GM21529 (cell line): ENCODE measurements at regions not wholly inside any gene's neighbourhood (a gene's known extent, or its start where the extent isn't known, plus 50 kb on each side); places are given as distances from the start of the nearest gene placed in this dataset.
"Not testable (repeated sequence)": the region's sequence is repeated elsewhere in the genome, so short reads cannot be mapped to it uniquely, and the experiment has no call there.

Experiments
- ATAC-seq: cut with Tn5 transposase; IDR thresholded peaks from one replicate; pipeline ENCODE4 v1.9.1; 2021; ENCODE audit not compliant: unreplicated experiment

DNA sequence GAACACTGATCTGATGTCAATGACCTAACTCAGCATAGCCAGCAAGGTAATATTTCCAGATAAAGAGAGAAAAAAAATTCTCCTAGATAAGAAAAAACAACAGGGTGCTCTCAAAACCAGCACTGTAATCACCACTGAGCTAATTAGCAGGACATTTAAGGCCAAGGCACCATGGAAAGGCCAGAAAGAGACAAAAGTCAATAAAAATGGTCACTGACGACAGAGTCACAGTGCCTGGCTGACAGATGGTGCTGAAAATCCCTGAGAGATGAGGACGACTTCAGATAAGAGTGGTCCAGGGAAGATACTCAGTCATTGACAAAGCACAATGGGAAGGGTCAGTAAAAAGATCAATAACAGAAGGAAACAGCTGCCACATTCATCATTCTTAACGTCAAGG, 186.7 kb downstream of the SPATA31A6 start:
- not testable (repeated sequence) for ATAC-seq

DNA sequence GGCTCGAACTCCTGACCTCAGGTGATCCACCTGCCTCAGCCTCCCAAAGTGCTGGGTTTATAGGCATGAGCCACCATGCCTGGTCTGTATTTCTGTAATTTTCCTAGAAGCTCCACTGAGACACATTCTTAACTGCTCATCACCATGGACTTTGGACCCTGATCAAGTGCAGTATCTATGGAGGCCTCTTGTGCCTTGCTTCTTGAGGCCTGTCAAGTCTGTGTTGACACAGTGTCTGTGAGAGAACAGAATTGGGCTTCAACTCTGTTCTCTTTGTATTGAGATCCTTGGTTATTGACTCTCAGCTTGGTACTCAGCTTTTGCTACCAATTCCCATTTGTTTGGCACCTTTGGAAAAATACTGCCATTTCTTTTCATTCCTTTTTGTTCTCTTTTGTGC, 188.0 kb downstream of the SPATA31A6 start:
- ATAC-seq: not testable (repeated sequence)

DNA sequence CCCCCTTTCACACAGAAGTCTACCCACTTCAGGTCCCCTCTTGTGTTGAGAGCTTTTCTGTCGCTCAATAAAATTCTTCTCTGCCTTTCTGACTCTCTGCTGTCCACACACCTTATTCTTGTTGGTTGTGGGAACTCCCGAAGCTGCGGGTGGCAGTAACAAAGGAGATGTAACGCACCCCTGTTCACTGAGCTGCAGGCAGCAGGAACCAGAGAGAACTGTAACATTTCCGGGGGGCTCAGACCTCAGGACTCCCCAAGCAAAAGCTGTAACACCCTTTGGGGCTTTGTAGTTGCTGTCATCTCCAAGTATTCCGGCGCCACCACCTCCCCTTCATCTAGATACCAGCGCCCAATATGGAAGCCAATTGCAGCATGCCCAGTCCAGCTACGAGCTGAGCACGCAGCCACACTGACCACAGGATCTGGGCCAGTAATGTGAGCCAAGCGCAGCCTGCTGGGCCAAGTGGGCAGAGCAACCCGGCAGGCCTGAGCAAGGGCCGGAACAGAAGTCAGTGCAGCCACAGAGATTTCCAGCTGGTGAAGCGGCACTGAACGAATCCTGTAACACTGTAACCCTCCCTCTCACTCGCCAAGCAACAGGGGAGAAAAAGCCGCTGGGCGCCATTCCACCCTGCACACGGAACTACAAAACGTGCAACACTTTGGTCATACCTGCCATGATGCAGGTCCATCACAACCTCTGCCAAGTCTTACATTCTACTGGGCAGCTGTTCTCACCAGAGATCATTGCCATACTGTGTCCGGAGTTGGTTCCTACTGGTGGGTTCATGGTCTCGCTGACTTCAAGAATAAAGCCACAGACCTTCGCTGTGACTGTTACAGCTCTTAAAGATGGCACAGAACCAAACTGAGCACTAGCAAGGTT, 194.3 kb downstream of the SPATA31A6 start:
- ATAC-seq: not testable (repeated sequence)

DNA sequence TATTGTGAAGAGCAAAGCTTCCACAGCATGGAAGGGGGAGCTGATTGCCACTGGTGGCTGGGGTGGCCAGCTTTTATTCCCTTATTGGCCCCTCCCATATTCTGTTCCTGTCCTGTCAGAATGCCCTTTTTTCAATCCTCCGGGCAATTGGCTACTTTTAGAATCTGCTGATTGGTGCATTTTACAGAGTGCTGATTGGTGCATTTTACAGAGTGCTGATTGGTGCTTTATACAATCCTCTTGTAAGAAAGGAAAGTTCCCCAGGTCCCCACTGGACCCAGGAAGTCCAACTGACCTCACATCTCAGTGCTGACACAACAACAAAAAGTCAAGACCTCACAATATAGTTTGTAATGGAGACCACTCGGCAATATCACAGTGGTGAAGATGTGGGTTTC, 195.0 kb downstream of the SPATA31A6 start:
- ATAC-seq: no peak

DNA sequence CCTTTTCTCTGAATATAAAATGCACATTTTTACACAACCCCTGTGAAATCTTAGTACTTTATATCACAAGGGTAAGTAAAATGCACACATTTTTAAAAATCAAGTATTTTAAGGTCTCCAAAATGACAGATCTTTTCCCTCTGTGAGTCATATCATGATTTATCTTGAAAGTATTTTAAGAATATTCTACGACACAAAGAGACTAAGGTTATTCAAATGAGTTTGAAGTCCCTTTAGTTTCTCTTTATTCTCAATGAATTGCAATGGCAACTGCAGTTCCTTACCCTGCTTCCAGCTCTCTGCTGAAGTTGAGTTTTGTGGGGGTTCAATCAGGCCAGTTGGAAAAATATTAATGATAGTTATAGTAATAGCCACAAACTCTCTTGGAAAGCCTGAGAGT, 196.1 kb downstream of the SPATA31A6 start:
- ATAC-seq: not testable (repeated sequence)

DNA sequence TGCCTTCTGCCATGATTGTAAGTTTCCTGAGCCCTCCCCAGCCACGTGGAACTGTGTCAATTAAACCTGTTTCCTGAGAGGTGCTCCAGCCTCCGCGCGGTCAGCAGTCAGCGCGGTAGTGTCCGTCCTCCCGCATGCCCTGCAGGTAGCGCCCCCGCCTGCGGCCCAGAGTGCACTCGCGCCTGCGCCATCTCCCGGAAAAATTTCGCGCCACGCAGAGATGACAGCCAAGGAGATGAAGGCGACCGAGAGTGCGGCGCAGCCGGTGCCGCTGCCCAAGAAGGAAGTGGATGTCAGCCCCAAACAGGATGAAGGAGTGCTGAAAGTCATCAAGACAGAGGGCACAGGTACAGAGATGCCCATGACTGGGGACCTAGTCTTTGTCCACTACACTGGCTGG, 201.1 kb downstream of the SPATA31A6 start:
- ATAC-seq: not testable (repeated sequence)

DNA sequence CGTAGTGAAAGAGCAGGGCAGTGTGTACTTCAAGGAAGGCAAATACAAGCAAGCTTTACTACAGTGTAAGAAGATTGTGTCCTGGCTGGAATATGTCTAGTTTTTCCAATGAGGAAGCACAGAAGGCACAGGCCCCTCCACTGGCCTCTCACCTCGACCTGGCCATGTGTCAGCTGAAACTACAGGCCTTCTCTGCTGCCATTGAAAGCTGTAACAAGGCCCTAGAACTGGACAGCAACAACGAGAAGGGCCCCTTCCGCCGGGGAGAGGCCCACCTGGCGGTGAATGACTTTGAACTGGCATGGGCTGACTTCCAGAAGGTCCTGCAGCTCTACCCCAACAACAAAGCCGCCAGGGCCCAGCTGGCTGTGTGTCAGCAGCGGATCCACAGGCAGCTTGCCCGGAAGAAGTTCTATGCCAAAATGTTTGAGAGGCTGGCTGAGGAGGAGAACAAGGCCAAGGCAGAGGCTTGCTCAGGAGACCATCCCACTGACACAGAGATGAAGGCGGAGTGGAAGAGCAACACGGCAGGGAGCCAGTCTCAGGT, 202.2 kb downstream of the SPATA31A6 start:
- not testable (repeated sequence) for ATAC-seq

DNA sequence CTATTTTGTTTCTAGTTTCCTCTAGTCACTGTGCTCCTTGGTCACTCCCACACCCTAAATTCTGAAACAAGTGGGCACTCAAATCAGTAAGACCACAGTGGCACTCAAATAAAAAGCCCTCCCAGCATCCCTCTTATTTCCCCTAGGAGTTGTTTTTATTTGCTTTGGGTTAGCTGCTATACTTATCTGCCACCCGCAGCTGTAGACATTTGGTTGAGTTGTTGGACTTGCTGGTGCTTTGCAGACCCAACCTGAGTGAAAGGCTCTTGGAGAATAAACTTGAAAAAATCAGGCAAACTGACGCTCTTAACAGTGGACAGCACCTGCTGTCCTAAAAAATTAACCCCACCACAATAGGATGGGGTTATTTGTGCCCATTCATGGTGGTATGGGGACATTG, 203.0 kb downstream of the SPATA31A6 start:
- no peak for ATAC-seq

DNA sequence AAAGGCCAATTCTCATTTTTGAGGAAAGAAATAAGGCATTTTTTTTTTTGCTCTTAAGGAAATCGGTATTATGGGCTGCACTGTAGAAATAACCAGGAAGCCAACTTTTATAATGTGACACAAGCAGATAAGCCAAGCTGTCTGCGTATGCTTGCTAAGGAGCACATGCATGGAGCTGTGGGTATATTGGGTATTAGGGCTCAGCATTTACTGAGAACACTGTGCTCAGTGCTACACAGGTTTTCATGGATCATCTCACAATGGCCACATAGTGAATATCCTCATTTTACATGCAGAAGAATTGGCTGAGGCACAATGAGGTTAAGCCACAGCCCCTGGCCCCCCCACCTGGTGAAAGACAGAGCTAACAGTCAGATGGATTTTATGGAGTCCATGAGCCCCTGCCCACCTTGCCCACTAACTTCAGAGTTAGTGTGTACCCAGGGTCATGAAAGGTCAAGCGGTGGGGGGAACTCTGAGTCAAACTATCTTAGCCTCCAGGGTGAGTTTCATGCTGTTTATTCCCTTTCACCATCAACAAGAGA, 204.8 kb downstream of the SPATA31A6 start:
- no peak for ATAC-seq

DNA sequence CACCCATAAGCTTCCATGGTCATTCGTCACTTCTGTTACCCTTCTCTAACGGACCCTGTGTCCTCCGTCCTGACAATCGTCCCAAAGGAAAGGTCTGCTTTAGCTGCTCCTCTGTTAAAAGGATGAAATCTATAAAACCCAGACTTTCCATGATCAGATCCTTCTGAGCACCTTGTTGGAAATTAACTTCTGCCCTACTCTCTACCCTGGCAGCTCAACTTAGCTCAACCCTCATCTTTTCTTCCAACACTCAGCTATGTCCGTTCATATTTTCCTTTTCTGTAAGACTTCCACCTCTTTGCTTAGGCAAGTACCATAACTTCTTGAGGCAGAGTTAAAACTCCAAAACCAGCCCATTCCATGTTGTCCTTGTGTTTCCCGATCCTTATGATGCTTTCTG, 205.4 kb downstream of the SPATA31A6 start:
- no peak for ATAC-seq

DNA sequence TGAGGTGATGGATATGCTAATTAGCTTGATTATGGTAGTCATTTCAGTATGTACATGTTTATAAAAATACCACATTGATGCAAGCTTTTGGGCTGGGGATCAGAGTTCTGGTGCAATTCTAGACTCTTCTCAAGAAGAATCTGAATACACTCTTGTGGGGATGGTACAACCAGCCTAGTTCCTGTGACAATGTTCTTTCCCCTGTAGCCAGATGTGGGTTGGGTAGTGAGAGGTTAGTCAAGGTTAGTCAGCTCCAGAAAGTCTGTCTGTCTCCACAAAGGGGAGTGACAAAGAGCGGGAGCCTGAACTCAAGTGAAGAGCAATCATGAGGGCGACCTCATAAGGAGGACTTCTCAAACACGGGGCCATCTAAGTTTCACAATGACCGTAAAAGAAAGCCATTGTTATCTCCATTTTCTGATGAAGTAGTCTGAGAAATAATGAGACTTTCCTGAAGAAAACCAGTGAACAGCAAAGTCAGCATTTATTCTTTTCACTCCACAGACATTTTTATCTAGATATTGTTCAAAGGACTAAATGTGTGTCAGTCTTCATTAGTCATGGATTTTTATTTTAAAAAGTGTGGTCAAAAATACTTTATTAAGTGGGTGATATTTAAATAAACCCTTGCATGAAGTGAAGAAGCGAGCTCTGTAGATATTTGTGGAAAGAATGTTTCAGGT, 209.5 kb downstream of the SPATA31A6 start:
- ATAC-seq: not testable (repeated sequence)

DNA sequence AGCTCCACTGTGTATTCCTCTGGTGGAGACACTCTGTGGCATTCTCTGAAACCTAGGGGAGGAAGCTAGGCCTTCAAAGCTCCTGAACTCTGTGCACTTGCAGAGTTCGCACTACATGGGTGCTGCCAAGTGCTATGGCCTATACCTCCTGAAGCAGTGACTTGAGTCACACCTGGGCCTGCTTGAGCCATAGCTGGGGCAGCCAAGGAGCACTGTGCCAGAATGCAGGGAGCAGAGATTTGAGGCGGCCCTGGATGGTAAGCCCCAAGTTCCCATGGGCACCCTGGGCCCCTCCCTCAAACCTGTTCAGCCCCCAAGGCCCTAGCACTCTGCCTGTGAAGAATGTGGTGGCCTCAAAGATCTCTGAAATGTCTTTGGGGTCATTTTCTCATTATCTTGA, 212.9 kb downstream of the SPATA31A6 start:
- ATAC-seq: no peak

DNA sequence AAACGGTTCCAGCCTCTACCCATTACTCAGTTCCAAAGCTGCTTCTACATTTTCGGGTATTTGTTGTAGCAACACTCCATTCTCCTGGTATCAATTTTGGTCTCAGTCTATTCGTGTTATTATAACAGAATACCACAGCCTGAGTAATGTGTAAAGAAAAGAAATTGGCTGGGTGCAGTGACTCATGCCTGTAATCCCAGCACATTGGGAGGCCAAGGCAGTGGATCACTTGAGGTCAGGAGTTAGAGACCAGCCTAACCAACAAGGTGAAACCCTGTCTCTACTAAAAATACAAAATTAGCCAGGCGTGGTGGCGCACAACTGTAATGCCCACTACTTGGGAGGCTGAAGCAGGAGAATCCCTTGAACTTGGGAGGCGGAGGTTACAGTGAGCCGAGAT, 213.9 kb downstream of the SPATA31A6 start:
- ATAC-seq: not testable (repeated sequence)

DNA sequence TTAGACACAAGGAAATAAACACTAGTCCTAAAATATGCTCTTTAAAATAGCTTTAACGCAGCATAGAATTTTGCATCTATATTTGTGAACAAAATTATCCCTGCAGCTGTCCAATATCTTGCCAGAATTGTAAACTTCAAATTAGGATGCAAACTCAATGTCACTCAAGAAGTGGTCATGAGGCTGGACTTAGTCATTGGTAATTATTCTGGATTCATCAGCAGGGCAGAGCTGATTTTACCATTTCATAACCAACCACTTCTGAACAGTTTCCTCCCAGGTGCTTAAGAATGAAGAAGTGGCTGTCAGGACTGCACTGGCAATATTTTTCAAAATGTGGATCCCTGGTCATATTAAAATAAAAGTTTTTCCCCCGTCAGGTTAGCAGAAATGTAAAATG, 219.5 kb downstream of the SPATA31A6 start:
- ATAC-seq: not testable (repeated sequence)

DNA sequence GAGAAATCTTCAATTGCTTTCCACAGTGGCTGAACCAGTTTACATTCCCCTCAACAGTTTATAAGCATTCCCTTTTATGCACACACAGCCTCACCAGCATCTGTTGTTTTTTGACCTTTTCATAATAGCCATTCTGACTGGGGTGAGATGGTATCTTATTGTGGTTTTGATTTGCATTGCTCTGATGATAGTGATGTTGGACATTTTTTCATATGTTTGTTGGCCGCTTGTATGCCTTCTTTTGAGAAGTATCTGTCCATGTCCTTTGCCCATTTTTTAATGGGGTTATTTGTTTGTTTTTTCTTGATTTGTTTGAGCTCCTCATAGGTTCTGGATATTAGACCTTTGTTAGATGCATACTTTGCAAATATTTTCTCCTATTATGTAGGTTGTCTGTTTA, 226.1 kb downstream of the SPATA31A6 start:
- ATAC-seq: not testable (repeated sequence)

DNA sequence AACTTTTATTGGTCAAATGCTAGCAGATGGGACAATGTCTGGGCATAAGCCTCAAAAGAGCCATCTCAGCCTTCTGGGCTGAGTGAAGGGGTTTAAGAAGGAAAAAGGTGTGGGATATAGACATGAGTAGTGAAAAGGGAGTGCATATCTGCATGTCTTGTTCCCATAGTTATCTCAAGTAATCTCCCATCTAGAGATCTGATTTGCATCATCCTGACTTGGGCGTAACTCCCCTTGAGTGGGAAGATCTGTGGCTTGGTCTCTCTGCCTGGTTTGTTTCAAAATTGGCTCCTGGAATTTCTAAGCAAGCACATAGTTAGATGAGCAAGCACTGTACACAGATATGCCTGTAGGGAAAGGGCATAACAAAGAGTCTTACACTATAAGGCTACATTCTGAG, 228.9 kb downstream of the SPATA31A6 start:
- ATAC-seq: not testable (repeated sequence)

DNA sequence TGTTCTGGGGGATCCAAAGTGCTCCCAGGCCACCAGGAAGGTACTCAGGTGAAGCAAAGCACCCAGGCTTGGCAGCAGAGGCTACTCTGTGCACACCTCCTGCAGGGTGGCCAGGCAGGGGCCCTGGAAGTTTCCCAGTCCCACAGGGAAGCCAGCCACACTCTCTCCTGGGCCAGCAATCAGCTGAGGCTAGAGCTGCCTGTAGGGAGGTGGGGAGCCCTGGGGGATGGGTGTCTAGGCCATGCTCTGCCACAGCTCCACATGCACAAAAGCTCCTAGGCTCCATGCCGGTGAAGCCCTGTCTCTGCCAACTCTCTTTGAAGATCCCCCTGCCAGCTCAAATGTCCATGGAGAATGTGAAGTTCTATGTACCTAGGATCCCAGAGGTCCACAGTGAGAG, 231.4 kb downstream of the SPATA31A6 start:
- ATAC-seq: not testable (repeated sequence)

DNA sequence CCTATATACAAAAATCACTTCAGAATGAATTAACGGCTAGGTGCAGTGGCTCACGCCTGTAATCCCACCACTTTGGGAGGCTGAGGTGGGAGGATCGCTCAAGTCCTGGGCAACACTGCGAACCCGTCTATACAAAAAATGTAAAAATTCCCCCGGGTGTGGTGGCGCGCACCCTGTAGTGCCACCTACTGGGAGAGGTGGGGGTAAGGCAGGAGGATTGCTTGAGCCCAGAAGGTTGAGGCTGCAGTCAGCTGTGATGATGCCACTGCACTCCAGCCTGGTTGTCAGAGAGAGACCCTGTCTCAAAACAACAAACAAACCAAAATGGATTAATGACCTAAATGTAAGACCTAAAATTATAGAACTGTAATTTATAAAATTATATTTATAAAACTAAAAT, 236.2 kb downstream of the SPATA31A6 start:
- ATAC-seq: peak; percentile 41

DNA sequence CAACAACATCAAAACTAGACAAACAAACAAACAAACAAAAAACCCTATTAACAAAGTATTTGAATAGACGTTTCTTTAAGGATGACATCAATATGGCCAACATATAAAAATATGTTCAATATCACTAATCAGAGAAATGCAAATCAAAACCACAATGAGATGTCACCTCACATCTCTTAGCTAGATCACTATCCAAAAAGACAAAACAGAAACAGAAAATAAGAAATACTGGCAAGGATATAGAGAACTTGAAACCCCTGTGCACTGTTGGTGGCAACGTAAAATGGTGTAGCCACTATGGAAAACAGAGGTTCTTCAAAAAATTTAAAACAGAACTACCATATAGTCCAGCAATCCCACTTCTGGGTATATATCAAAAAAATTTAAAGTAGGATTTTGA, 236.9 kb downstream of the SPATA31A6 start:
- peak; percentile 59 for ATAC-seq

DNA sequence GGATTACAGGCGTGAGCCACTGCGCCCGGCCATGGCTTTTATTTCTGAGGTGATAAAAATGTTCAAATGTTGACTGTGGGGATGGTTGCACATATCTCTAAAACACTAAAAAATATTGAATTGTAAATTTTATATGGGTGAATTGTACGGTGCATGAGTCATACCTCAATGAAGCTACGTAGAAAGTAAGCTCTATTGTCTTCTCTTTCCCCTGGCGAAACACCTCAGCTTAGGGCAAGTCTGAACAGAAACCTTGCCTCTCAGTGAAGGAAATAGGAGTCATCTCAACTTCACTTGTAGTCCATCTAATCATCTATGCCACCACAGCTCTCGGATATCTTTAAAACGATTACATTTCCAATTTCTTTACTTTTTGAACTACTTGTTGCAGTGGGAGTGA, 238.2 kb downstream of the SPATA31A6 start:
- ATAC-seq: not testable (repeated sequence)
